Heart right ventricle (tissue), 16 donors: ENCODE measurements at regions not wholly inside any gene's neighbourhood (a gene's known extent, or its start where the extent isn't known, plus 50 kb on each side); places are given as distances from the start of the nearest gene placed in this dataset.

Experiments
- ATAC-seq, 8 donors: fragments of 200-7000 bp; cut with Tn5 transposase; one replicate each; pipeline ENCODE4 v1.9.1; 2020; ENCODE audit warnings: mild to moderate bottlenecking in 8 of 8, moderate library complexity in 8 of 8, moderate number of reproducible peaks in 1 of 8
- DNase-seq, 2 donors: peaks; one replicate each; pipeline ENCODE4 v3.0.0-alpha.2; 2020
- H3K27ac ChIP-seq, 10 donors: fragments of 200-600 bp; sonication (generic) in 2 of 10; one replicate each; pipeline versions ENCODE4 v1.5.0 to v1.8.0; 2020 to 2022; ENCODE audit warnings: mild to moderate bottlenecking in 3 of 10
- H3K27me3 ChIP-seq, 7 donors: fragments of 200-600 bp; one replicate each; pipeline ENCODE4 v1.8.0; 2021 to 2022; ENCODE audit warnings: mild to moderate bottlenecking in 2 of 7
- H3K36me3 ChIP-seq, 9 donors: fragments of 200-600 bp; sonication (generic) in 1 of 9; one replicate each; pipeline versions ENCODE4 v1.5.0 to v1.8.0; 2020 to 2022; ENCODE audit warnings: mild to moderate bottlenecking in 2 of 9
- H3K4me1 ChIP-seq, 9 donors: fragments of 200-600 bp; sonication (generic) in 1 of 9; one replicate each; pipeline versions ENCODE4 v1.5.0 to v1.8.0; 2020 to 2022; ENCODE audit warnings: mild to moderate bottlenecking in 4 of 9
- H3K4me3 ChIP-seq, 10 donors: fragments of 200-600 bp; sonication (generic) in 2 of 10; one replicate each; pipeline versions ENCODE4 v1.5.0 to v1.8.0; 2020 to 2022; ENCODE audit warnings: mild to moderate bottlenecking in 7 of 10, moderate library complexity in 2 of 10
- H3K9me3 ChIP-seq, 11 donors: fragments of 200-600 bp in 10 of 11; sonication (generic) in 2 of 11; one replicate each; pipeline versions ENCODE4 v1.5.0 to v1.8.0; 2013 to 2022; ENCODE audit warnings: mild to moderate bottlenecking in 2 of 11, control low read depth in 1 of 11, moderate library complexity in 1 of 11
- CTCF ChIP-seq, 9 donors: fragments of 200-600 bp; sonication (generic) in 2 of 9; IDR thresholded peaks; one replicate each; pipeline versions ENCODE4 v1.5.0 to v1.8.0; 2021 to 2022; ENCODE audit warnings: antibody characterized with exemption in 9 of 9, mild to moderate bottlenecking in 5 of 9, moderate library complexity in 1 of 9
- WGBS, 2 donors: extraction: QIAGEN DNeasy Blood & Tissue Kit; methylation state at CpG; one replicate each; pipeline ENCODE4 v1.1.7; 2013; ENCODE audit warnings: inconsistent platforms in 1 of 2; 5-methylcytosine and 5-hydroxymethylcytosine counted together
- intact Hi-C, 10 donors: fragments of 100-400 bp; cut with DNase I; formaldehyde crosslinking; loops; one replicate each; pipeline versions ENCODE4 v1.11.1 to v1.14.2; 2022
- donor health status: Arrhythmogenic right ventricular cardiomyopathy.
- donor health status: ischemic (EF 13 %, LVEDD 7.1; RV severe dilation, severe dysfunction).
- donor health status: healthy with polysubstance abuse.
- donor health status: DM: no; HTN: yes; CAD: no.
- donor health status: DM: no; HTN: no; CAD: no.
- donor health status: ischemic (EF 25% LVEDD 6.9; RV normal size, moderate dysfunction).
- donor health status: ischemic (EF 25% LVEDD 5.7; RV mildly dilated, moderate dysfunction).
- donor health status: healthy.
- donor health status: DM: yes; HTN: yes; CAD: no.
- donor health status: Ischemic cardiomyopathy.
- donor health status: ischemic (EF 35%, LVEDD 5.7; RV mildly dilated, moderate dysfunction).
- donor health status: nonischemic (EF 11% LVEDD 7.7; RV severe dilation, severe dysfunction).
- donor health status: DM: yes; HTN: yes; CAD: no.
- donor health status: PGD.
- donor health status: ischemic (EF 29% LVEDD 5.4; RV normal size, mild dysfunction).
- donor health status: nonischemic (EF 23%, LVEDD 6.1; RV moderate dilation, normal function).

GRCh38 chr17:65436871-65437270, 124.6 kb downstream of the AXIN2 start:
- DNase-seq, result no peak
- Histone ChIP-seq H3K27ac (no peak overlapping the region), H3K4me3 (no peak overlapping the region), H3K9me3 (peaks cover 0 to 8% (median 0%) of the 10 kb centered on the region in 11 donors), H3K27me3 (peaks cover 0 to 28% (median 7%) of the 10 kb centered on the region in 7 donors), H3K4me1 (no peaks in the 10 kb centered on the region), H3K36me3 (no peaks in the 10 kb centered on the region)
- no peak for ATAC-seq
- TF ChIP-seq CTCF (IDR thresholded peaks at IDR 0.05), result no peak
- intact Hi-C loops, result no loop called here
- WGBS, 2 donors, result 67 to 69% methylated on average over 10 of the region's 10 CpGs

- Histone ChIP-seq H3K27me3 (peaks cover 0 to 28% (median 7%) of the 10 kb centered on the region in 7 donors), H3K4me1 (no peaks in the 10 kb centered on the region), H3K9me3 (peaks cover 0 to 8% (median 0%) of the 10 kb centered on the region in 11 donors), H3K4me3 (no peak overlapping the region), H3K36me3 (no peaks in the 10 kb centered on the region), H3K27ac (no peak overlapping the region)
- TF ChIP-seq CTCF (IDR thresholded peaks at IDR 0.05), result no peak
- DNase-seq, result no peak
- ATAC-seq, result no peak
- intact Hi-C loops, result no loop called here
- 82 to 85% methylated on average over 2 of the region's 2 CpGs for WGBS, 2 donors
Observed at GRCh38 chr17:65434878-65435277, 126.6 kb downstream of the AXIN2 start.

- intact Hi-C loops, result no loop called here
- H3K27ac ChIP-seq, result no peak overlapping the region
- no peaks in the 10 kb centered on the region for H3K36me3 ChIP-seq
- peaks cover 0 to 8% (median 0%) of the 10 kb centered on the region in 11 donors for H3K9me3 ChIP-seq
- 58 to 63% methylated on average over 7 of the region's 7 CpGs for WGBS, 2 donors
- no peaks in the 10 kb centered on the region for H3K4me1 ChIP-seq
- no peak for DNase-seq
- H3K27me3 ChIP-seq, result peaks cover 0 to 28% (median 7%) of the 10 kb centered on the region in 7 donors
- ATAC-seq, result no peak
- no peak overlapping the region for H3K4me3 ChIP-seq
- TF ChIP-seq CTCF (IDR thresholded peaks at IDR 0.05), result no peak
Observed at GRCh38 chr17:65434251-65434650, 127.2 kb downstream of the AXIN2 start.

- intact Hi-C loops, result no loop called here
- 69 to 82% methylated on average over 4 of the region's 4 CpGs for WGBS, 2 donors
- TF ChIP-seq CTCF (IDR thresholded peaks at IDR 0.05), result no peak
Observed at GRCh38 chr17:65433592-65433991, 127.9 kb downstream of the AXIN2 start.

More at GRCh38 chr17:65433592-65433991, 127.9 kb downstream of the AXIN2 start:
- Histone ChIP-seq H3K27me3 (peaks cover 0 to 28% (median 4%) of the 10 kb centered on the region in 7 donors), H3K4me3 (no peak overlapping the region), H3K4me1 (no peaks in the 10 kb centered on the region), H3K27ac (no peak overlapping the region), H3K36me3 (no peaks in the 10 kb centered on the region), H3K9me3 (peaks cover 0 to 8% (median 0%) of the 10 kb centered on the region in 11 donors)
- DNase-seq, result no peak
- ATAC-seq, result no peak
